Thyroid gland (tissue), 4 donors: ENCODE measurements at regions not wholly inside any gene's neighbourhood (a gene's known extent, or its start where the extent isn't known, plus 50 kb on each side); places are given as distances from the start of the nearest gene placed in this dataset.

Experiments used
- DNase-seq, 2 donors: peaks; one replicate each; pipeline ENCODE4 v3.0.0-alpha.2; 2019
- H3K27ac ChIP-seq, 3 donors: fragments of 200-600 bp; sonication (generic); 1 replicate in 2 of 3; 2 replicates in 1 of 3; pipeline ENCODE4 v1.5.1; 2016 to 2019; ENCODE audit warnings: mild to moderate bottlenecking in 1 of 3, moderate library complexity in 1 of 3
- H3K27me3 ChIP-seq: fragments of 200-600 bp; sonication (generic); one replicate; pipeline ENCODE4 v1.5.1; 2019
- H3K36me3 ChIP-seq, 2 donors: fragments of 200-600 bp; sonication (generic); one replicate each; pipeline ENCODE4 v1.5.1; 2016 to 2019
- H3K4me1 ChIP-seq, 2 donors: fragments of 200-600 bp; sonication (generic); one replicate each; pipeline ENCODE4 v1.5.1; 2017 to 2019
- H3K4me3 ChIP-seq, 3 donors: fragments of 200-600 bp; sonication (generic); replicated peaks in 1 of 3; 1 replicate in 2 of 3; 2 replicates in 1 of 3; pipeline ENCODE4 v1.5.1; 2016; ENCODE audit warnings: mild to moderate bottlenecking in 1 of 3
- H3K9me3 ChIP-seq: fragments of 200-600 bp; sonication (generic); one replicate; pipeline ENCODE4 v1.5.1; 2017
- POLR2A ChIP-seq, 2 donors: fragments of 450-650 bp; IDR thresholded peaks; one replicate each; pipeline ENCODE4 v1.6.1; 2017; ENCODE audit warnings: antibody characterized with exemption in 2 of 2, mild to moderate bottlenecking in 2 of 2, moderate library complexity in 1 of 2
- WGBS, 2 donors: methylation state at CpG; one replicate each; pipeline ENCODE4 v1.1.5; 2017; 5-methylcytosine and 5-hydroxymethylcytosine counted together
- intact Hi-C: fragments of 100-400 bp; cut with DNase I; formaldehyde crosslinking; loops from one replicate; pipeline ENCODE4 v1.15.1; 2023
- TF ChIP-seq, protein P1 (sequence below), 6 experiments: fragments of 200-600 bp in 3 of 6; fragments of 450-650 bp in 3 of 6; sonication (generic) in 3 of 6; IDR thresholded peaks; one replicate each; pipeline ENCODE4 v1.5.1; 2016 to 2019; ENCODE audit warnings: antibody characterized with exemption in 6 of 6, mild to moderate bottlenecking in 2 of 6, inconsistent platforms in 1 of 6, moderate library complexity in 1 of 6

DNA sequence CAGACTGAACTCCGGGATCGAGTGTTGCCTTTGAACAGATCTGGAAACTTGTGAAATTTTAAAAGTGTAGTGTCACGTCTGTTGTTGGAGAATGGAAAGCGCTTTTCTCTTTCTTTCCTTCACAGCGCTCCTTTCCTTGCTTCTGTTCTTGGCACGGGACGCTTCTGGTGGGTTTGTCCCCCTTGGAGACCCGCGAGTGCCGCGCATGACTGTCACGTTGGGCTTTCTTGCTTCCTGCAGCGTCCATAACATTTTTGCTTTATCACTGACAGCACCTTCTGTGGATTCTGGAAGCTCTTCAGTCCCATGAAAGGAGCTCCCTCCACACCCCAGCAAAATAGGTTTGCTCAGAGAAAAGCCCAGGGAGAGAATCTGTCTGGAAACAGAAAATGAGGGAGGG, 193.0 kb upstream of the TMEM132C start:
- Histone ChIP-seq H3K9me3 (no peaks in the 10 kb centered on the region), H3K4me1 (no peaks in the 10 kb centered on the region), H3K36me3 (no peaks in the 10 kb centered on the region), H3K27ac (no peak overlapping the region), H3K27me3 (no peaks in the 10 kb centered on the region), H3K4me3 (no peak overlapping the region)
- DNase-seq = no peak
- WGBS, 2 donors = 87 to 90% methylated on average over 13 of the region's 13 CpGs
- intact Hi-C loops = no loop called here
- no peak for TF ChIP-seq POLR2A (IDR thresholded peaks at IDR 0.05)
- TF ChIP-seq, protein P1, sequence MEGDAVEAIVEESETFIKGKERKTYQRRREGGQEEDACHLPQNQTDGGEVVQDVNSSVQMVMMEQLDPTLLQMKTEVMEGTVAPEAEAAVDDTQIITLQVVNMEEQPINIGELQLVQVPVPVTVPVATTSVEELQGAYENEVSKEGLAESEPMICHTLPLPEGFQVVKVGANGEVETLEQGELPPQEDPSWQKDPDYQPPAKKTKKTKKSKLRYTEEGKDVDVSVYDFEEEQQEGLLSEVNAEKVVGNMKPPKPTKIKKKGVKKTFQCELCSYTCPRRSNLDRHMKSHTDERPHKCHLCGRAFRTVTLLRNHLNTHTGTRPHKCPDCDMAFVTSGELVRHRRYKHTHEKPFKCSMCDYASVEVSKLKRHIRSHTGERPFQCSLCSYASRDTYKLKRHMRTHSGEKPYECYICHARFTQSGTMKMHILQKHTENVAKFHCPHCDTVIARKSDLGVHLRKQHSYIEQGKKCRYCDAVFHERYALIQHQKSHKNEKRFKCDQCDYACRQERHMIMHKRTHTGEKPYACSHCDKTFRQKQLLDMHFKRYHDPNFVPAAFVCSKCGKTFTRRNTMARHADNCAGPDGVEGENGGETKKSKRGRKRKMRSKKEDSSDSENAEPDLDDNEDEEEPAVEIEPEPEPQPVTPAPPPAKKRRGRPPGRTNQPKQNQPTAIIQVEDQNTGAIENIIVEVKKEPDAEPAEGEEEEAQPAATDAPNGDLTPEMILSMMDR (IDR thresholded peaks at IDR 0.05) = no peak

DNA sequence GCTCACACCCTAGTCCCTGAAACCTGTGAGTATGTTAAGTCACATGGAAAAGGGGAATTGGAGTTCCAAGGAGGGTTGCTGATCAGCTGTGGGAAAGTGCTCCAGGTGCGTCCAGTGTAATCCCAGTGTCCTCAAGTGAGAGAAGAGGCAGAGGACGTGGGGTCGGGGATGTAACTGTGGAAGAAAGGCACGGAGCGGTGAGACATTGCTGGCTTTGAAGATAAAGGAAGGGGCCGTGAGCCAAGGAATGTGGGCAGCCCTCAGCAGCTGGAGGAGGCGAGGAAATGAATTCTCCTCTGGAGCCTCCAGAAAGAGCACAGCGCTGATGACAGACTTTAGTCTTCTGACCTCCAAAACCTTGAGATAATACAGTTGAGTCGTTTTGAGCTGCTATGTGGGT, 191.6 kb upstream of the TMEM132C start:
- no peak for TF ChIP-seq POLR2A (IDR thresholded peaks at IDR 0.05)
- TF ChIP-seq, protein P1 (IDR thresholded peaks at IDR 0.05) = no peak
- H3K27ac ChIP-seq = no peak overlapping the region
- WGBS, 2 donors = 87 to 88% methylated on average over 9 of the region's 9 CpGs
- no peaks in the 10 kb centered on the region for H3K4me1 ChIP-seq
- no peak overlapping the region for H3K4me3 ChIP-seq
- intact Hi-C loops = no loop called here
- DNase-seq = no peak
- H3K27me3 ChIP-seq = no peaks in the 10 kb centered on the region
- H3K36me3 ChIP-seq = no peaks in the 10 kb centered on the region
- no peaks in the 10 kb centered on the region for H3K9me3 ChIP-seq

DNA sequence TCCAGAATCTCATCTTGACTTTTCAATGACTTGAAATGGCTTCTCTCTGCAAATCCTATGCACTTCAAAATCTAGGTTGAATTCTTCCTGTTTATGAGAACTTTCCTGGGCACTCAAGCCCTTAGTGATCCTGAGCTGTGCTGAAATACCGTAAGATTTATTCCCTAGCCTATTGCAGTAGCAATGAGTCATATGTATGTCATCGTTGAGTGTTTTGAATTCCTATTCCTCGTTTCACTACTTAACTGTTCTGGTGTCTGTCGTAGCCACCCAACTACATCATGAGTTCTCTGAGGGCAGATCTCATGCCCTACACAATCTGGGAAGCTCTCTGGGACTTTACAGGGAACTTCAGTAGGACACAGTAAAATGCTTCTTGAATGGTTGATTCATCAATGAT, 190.8 kb upstream of the TMEM132C start:
- Histone ChIP-seq H3K9me3 (no peaks in the 10 kb centered on the region), H3K36me3 (no peaks in the 10 kb centered on the region), H3K4me3 (no peak overlapping the region), H3K4me1 (no peaks in the 10 kb centered on the region), H3K27me3 (no peaks in the 10 kb centered on the region), H3K27ac (no peak overlapping the region)
- DNase-seq = no peak
- intact Hi-C loops = no loop called here
- WGBS, 2 donors = 76 to 77% methylated on average over 4 of the region's 4 CpGs
- TF ChIP-seq, protein P1 (IDR thresholded peaks at IDR 0.05) = no peak
- TF ChIP-seq POLR2A (IDR thresholded peaks at IDR 0.05) = no peak

DNA sequence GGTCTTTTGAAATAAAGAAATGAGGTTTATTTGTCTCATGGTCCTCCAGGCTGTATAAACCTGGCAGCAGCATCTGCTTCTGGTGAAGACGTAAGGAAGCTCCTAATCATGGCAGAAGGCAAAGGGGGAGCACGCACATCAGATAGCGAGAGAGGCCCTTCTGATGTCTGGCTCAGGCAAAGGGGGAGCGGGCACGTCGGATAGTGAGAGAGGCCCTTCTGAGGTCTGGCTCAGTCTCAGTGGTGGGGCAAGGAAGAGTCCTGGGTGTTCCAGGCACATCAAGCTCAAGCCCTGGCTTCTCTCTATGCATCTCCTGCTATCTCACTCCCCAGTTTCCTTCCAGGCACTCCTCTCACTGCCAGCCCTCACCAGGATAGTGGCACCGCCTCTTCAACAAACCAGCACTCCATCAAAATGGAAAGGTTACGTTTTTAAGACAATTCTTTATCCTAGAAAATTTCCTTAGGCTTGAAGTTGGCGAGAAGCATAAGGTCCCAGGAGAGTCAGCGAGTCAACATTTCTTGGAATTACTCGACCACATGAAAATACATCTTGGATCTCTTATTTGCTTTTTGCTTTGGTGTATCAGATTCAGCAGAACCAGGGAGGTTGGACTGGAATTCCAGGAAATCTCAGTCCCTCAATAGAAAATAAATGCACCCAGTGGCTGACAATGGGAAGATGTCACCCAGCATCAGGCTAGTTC, 189.6 kb upstream of the TMEM132C start:
- intact Hi-C loops = no loop called here

DNA sequence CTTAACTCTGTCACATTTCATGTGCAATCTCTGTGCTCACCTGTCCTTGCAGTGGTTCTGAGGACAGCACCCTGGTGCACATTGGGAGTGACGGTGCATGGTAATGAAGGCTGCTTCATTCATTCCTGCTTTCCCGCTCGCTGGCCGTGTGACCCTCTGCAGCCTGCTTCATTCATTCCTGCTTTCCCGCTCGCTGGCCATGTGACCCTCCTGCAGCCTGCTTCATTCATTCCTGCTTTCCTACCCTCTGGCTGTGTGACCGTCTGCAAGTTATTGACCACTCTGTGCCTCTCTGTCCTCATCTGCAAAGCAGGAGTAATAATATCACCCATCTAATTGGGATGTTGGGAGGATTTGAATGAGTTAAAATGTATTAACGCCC, 189.1 kb upstream of the TMEM132C start:
- 84 to 88% methylated on average over 8 of the region's 8 CpGs for WGBS, 2 donors
- H3K27me3 ChIP-seq = no peaks in the 10 kb centered on the region
- intact Hi-C loops = no loop called here
- TF ChIP-seq POLR2A (IDR thresholded peaks at IDR 0.05) = no peak
- TF ChIP-seq, protein P1 (IDR thresholded peaks at IDR 0.05) = no peak
- H3K4me3 ChIP-seq = no peak overlapping the region
- no peak for DNase-seq
- no peaks in the 10 kb centered on the region for H3K36me3 ChIP-seq
- H3K27ac ChIP-seq = no peak overlapping the region
- no peaks in the 10 kb centered on the region for H3K9me3 ChIP-seq
- H3K4me1 ChIP-seq = no peaks in the 10 kb centered on the region

More for the DNA sequence above, 189.6 kb upstream of the TMEM132C start:
- no peaks in the 10 kb centered on the region for H3K9me3 ChIP-seq
- DNase-seq = no peak
- WGBS, 2 donors = 78 to 85% methylated on average over 11 of the region's 11 CpGs
- no peak overlapping the region for H3K27ac ChIP-seq
- no peaks in the 10 kb centered on the region for H3K27me3 ChIP-seq
- no peak overlapping the region for H3K4me3 ChIP-seq
- H3K36me3 ChIP-seq = no peaks in the 10 kb centered on the region
- no peak for TF ChIP-seq POLR2A (IDR thresholded peaks at IDR 0.05)
- TF ChIP-seq, protein P1 (IDR thresholded peaks at IDR 0.05) = no peak
- H3K4me1 ChIP-seq = no peaks in the 10 kb centered on the region
